NCI-H526 treated with DMSO at 0.1 percent for 48 hours (cell line): ENCODE measurements at regions not wholly inside any gene's neighbourhood (a gene's known extent, or its start where the extent isn't known, plus 50 kb on each side); places are given as distances from the start of the nearest gene placed in this dataset.
"Not testable (repeated sequence)": the region's sequence is repeated elsewhere in the genome, so short reads cannot be mapped to it uniquely, and the experiment has no call there.

ENCODE experiments used
- DNase-seq: peaks from one replicate; lab custom pipeline; 2025; lab: John Stamatoyannopoulos, UW

DNA sequence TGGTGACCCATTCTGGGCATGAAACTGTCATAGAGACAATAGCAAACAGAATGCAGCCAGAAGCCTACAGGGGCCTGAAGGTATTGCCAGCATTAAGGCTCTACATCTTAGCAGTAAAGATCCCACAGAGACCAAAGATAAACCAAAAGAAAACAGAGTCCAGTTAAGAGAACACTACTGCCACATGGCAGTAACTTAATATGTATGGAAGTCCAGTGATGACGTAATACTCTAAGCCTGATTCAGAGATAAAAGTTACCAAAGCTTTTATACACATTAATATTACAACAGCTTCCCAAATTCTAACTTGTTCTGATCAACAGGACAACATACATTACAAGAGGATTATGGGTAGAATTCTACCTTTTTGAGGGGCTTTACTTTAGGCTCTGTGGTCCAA lies 371.5 kb downstream of the PRELID2 start:
- no peak for DNase-seq

DNA sequence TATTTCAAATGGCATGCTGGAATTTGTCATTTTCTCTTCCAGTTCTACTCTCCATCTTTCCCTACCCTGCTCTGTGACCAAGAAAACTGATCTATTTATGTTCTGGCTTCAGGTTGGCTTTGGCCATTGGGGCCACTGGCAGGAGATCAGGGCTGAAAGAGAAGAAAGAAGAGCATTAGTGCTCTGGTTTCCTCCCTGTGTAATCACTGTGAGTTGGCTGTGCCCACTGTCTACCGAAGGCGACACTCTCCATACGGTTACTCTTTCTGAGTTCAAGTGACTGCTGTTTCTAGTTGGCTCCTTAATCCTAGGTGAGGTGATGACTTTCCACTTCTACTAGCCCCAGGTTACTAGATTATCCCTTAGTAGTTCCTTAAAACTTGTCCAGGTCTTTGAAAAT lies 372.6 kb downstream of the PRELID2 start:
- DNase-seq, result no peak

DNA sequence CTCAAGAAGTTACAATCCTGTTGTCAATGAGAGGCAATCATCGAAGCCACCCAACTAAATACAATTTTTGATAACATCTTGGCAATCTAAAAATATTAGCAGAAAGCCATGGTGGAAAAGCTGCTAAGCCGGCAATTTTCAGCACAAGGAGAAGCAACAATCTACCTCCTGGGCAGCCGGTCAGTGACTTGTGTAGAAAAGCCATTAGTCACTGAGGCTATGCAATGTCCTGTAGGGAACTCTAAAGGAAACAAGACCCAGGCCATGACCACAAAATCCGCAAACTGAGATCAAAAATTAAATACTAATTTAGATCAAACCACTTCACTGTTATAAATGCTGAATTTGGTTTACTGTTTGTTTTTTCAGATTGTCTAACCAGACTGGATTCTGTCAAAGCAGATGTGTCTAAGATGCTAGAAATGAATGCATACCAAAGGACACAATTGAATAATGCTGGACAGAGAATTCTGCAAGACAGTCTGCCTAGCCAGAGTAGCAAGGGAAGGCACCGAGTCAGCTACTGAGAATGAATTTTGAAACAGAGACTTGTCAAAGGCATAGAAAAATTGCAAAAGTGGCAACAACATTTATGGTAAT lies 384.8 kb downstream of the PRELID2 start:
- no peak for DNase-seq

DNA sequence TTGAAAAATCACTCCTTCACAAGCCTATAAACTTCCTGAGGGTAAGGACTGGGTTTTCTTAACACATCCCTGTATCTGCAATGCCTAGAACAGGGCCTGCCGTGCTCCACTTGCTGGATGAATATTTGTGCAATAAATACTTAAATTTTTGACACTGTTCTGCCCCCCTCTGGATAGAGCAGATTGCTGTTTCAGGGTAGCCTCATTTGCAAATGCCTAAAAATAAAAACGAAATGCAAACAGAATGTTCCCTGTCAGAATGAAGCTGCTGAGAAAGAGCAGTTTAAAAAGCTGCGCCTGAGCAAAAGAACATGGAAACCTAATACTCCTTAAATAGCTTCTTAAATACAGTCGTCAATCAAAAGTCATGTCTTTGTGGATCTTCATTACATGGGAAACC lies 385.3 kb downstream of the PRELID2 start:
- DNase-seq, result no peak

DNA sequence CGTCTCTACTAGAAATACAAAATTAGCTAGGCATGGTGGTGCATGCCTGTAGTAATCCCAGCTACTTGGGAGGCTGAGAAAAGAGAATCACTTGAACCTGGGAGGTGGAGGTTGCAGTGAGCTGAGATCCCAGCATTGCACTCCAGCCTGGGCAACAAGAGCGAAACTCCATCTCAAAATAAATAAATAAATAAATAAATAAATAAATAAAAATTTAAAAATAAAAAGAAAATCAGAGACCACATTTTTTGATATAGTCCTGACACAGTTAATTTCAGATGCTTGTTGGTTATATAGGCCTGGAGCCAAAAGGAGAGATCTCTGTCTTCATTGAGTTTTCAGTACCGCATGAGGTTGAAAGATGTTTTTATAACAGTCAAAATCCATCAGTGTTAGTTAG lies 388.3 kb downstream of the PRELID2 start:
- DNase-seq, result not testable (repeated sequence)

DNA sequence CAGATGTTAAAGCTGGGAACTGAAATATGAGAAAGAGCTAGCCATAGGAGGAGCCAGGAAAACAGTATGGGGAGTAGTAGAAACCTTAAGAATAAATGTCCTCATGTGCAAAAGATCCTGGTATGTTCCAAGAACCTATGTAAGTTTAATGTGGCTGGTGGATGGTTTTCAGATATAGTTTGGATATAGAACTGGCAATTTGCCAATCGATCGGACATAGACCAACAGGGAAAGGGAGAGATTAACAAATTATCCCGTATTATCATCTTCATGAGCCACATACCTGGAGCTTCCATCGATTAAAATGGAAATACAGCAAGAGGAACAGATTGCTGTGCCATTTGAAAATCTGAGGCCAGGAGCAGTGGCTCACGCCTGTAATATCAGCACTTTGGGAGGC lies 388.7 kb downstream of the PRELID2 start:
- DNase-seq, result no peak

DNA sequence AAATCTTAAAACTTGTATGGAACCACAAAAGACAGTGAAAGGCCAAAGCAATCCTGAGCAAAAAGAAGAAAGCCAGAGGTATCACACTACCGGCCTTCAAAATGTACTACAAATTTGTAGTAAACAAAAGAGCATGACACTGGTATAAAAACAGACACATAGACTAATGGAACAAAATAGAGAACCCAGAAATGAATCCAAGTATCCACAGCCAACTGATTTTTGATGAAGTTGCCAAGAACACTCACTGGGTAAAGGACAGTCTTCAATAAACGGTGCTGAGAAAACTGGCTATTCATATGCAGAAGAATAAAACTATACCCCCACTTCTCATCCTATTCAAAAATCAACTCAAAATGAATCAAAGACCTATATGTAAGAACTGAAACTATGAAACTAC lies 390.1 kb downstream of the PRELID2 start:
- no peak for DNase-seq

DNA sequence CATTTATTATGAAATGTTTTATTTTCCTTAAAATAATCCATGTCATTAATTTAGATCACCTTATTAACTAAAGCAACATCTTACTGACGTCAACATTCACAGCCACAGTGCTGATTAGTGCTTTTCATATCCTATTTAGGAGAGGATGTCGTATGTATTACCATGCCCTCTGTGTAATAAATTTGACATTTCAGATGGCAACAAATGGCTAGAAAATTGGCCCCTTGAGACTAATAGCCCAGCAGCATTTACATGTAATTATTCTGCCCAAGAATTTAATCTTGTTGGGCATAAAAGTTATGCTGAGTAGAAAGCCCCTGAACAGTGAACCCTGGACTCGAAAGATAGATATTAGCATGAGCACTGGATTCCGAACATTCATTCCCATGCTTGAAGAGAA lies 391.2 kb downstream of the PRELID2 start:
- no peak for DNase-seq

DNA sequence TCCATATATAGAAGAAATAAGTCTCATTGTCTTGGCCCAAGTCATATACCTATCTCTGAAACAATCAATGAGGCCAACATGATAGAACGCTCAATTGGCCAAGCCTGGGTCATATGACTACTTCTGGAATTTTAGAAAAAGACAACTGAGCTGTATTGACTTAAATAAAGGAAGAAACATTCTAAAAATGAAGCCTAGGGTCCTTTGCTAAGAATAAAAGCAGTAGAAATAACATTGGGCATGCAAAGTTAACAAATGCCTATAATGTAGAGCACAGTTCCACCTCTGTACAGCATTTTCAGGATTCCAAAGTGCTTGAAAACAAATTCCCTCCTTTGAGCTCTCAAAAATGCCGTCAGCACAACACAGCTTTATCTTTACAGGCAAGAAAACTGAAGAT lies 391.8 kb downstream of the PRELID2 start:
- DNase-seq, result no peak

DNA sequence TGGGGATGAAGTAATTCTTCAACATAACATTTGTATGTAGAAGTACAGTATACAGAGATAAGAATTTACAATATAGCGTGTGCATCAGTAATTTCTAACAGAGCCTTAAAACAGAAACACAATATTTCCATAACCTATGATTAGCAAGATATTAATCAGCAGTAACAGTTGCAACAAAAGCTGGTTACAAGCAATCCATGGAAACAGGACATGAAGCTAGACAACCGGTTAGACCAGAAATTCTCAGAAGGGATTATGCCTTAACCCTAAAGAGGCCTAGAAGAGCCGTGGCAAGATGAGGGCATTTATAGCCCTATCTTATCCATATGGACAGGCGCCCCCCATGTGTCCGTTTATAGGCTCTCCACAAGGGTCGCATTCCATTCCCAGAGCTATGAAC lies 392.5 kb downstream of the PRELID2 start:
- not testable (repeated sequence) for DNase-seq

DNA sequence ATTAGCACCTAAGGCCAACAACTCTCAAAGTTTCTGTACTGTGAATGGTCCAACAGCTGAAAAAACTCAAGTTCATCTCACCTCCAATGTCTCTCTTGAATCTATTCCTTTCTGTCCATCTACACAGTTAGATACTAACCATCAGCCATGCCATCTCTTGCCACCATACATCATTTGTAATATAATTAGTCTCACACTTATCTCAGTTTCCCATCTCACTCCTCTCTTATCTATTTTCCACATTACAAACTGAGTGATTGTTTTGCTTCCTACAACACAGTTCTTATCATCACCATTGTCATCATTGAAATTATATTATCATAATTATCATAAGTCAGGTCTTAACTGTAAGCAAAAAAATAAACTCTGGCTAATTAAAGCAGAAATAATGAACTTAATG lies 393.9 kb downstream of the PRELID2 start:
- no peak for DNase-seq

DNA sequence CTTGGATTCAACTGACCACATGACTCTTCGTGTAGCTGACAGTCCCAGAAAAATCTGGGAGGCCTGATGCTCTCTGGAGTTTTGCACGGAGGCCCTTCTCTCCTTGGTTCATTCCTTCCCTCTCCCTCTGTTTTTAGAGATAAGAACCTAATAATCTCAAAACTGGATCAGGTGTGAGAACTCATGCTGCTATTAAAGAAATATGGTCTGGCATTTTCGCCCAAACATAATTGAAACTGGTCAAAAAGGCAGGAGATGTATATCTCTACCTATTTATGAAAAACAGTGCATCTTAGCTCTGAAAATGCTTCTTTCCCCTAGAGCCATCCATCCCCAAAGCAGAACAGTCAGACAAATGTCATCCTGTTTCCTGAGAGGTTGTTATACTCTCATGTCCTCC lies 397.5 kb downstream of the PRELID2 start:
- DNase-seq, result no peak

DNA sequence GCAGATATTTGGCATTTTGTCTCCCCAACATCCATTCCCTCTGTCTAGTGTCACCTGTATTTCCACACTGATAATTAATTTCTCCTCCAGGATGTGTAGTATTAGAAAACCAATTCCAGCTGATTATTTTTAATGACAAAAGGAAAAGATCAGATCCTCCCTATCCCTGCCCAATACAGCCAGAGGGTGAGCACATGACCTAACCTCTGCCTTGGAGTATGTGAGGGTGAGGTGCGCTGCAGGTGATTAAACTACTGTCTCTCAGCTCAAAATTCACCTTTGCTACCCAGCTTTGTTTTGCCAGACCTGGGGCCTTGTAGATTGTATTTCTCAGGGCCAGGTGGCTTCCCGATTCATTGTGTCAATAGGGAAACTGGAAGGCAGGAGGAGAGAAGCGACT lies 402.1 kb downstream of the PRELID2 start:
- DNase-seq, result no peak

DNA sequence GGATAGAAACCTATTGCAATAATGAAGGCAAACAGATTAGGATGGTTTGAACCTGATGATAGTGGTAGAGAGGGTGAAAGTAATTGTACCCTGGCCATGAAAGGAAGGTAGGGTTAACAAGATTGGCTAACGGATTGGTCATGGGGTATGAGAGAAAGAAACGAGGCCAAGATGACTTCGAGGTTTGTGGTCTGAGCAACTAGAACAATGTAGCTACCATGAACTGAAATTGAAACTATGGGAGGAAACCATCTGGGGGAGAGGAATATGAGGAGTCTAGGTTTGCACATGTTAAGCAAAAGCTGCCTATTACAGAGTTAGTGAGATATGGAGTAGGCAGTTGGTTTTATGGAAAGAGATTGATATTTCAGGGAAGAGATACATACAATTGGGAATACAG lies 406.0 kb downstream of the PRELID2 start:
- DNase-seq, result no peak

DNA sequence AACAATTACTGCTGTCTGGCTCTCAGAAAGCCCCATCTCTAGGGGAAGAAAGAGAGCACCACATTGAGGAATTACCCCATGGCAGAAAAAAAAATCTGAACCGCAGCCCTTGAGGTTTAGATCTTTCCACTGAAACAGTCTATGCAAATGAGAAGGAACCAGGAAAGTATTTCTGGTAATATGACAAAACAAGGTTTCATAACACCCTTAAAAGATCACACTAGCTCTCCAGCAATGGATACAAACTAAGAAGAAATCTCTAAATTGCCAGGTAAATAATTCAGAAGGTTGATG lies 427.1 kb downstream of the PRELID2 start:
- no peak for DNase-seq

DNA sequence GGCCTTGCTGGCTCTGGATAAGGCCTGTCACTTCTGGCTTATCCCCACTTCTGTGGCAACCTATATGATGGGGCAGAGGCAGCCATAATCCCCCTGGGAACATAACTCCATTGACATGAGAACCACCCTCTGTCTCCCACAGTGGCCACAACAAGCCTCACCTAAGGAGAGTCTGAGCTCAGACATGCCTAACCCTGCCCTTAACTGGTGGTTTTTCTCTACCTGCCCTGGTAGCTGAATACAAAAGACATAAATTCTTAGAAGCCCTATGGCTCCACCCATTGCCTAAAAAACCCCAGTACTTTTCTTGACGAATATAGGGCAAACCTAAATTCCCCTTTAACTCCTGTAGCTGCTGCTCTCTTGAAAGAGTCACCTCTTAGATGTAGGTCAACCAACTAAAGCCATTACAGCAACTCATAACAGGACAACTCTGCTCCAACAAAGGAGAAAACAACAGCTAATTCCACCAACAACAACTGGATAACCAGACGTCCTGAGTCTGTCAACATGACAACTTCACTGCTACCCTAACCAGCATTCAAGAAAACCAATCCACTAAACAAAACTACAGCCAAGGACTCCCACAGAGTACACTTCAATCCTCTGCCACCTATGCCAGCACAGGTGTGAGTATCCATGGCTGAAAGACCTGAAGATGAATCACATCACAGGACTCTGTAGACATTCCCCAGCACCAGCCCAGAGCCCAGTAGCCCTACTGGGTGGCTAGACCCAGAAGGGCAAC lies 427.7 kb downstream of the PRELID2 start:
- DNase-seq, result no peak

DNA sequence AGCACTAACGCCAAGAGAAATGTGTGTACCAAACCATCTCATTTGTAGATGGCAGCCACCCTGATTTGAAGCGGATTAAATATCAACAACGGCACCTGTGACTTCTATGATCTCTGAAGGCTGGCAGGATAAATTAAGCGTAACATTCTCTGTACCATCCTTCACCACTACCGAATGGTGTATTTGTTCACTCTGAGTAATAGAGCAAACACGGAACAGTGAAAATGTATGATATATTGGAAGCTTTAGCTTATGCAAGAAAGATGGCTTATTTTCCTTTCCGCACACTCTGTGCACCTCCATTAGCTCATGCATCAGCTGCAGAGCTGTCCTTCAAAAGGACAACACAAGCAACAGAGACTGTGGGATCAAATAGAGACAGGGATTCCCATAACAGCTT lies 431.1 kb downstream of the PRELID2 start:
- peak; percentile 9 for DNase-seq

DNA sequence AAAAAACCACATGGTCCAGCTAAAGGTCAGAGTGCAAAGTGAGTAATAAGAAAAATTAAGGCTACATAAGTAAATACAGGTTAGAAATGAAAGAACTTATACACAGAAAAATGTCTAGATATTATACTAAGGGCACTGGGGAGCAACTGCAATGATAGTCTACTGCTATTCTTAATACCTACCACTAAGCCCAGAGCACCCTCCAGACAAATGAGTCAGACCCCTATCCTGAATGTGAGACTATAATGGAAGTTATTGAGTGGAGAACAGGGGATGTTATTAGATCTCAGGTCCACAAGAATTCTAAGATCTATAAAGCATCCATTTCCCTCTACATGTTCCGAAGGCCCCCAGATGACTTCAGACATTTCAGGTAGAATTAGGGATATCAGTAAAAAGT lies 438.3 kb downstream of the PRELID2 start:
- no peak for DNase-seq

DNA sequence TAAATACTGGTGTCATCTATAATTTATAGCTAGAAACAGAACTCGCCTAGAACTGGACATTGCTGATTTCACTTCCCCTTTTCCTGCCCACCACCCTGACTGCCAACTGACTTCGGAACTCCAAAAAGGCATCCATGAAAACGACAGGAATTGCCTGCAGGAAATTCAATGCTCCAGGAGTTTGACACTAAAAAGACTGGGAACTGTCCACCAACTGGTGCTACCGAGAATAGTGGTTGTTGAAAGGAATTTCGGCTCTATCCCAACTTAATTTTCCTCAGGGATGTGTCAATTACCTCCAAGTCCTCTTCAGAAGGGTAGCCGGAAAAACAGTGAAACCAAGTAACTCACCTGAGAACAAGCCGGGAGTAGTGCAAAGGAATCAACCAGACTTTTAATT lies 440.0 kb downstream of the PRELID2 start:
- not testable (repeated sequence) for DNase-seq

DNA sequence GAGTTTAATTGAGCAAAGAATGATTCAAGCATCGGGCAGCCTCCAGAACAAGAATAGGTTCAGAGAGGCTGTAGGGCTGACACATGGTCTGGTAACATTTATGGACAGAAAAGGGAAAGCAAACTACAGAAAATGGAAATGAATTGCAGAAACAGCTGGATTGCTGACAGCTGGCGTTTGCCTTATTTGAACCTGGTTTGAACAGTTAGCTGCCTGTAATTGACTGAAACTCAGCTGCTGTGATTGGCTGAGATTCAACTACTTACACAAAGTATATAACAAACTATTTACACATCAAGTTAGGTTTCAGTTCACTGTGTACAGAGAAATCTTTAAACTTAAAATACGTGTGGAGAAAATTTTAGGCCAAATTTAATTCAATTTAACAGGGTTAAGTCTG lies 441.7 kb downstream of the PRELID2 start:
- DNase-seq, result no peak

DNA sequence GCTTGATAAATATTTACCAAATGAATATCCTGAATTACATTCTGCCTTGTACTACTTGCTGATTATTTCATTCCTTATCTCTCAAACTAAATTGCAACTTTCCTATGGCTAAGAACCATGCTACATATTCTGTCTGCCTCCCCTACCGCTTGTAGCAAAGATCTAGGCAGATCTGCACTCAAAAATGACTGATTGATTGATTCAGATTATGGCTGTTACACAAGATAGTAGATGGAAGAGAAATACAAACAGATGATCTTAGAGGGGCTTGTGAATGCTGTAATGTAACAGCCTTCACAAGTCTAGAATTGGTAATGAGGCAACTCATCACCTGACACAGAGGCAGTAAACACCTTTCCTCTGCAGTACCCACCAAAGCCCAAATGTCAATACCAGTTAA lies 446.1 kb downstream of the PRELID2 start:
- DNase-seq, result no peak

DNA sequence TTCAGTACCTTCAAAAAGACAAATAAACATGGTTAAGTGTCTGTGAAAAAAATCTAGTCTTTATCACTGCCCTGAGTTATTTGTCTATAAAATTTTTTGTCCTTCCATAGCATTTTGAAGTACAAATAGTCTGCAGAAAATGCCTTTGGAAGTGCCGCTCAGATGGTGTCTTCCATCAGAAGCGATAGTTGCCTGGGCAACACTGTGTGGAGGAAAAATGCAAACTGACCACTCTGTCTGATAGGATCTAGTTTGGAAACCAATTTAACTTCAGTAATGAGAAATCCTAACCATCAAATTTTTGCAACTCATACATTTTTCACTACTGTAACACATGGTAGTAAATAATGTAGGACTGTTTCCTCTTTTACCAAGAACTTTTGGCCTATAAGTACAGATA lies 449.9 kb downstream of the PRELID2 start:
- DNase-seq, result no peak

DNA sequence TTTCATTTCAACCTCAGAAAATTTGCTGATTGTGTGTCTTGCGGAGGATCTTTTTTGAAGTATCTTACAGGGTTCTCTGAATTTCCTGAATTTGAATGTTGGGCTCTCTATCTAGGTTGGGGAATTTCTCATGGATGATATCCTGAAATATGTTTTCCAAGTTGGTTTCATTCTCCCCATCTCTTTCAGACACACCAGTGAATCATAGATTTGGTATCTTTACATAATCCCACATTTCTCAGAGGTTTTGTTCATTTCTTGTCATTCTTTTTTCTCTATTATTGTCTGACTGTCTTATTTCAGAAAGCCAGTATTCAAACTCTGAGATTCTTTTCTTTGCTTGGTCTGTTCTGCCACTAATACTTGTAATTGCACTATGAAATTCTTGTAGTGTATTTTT lies 456.9 kb downstream of the PRELID2 start:
- no peak for DNase-seq

DNA sequence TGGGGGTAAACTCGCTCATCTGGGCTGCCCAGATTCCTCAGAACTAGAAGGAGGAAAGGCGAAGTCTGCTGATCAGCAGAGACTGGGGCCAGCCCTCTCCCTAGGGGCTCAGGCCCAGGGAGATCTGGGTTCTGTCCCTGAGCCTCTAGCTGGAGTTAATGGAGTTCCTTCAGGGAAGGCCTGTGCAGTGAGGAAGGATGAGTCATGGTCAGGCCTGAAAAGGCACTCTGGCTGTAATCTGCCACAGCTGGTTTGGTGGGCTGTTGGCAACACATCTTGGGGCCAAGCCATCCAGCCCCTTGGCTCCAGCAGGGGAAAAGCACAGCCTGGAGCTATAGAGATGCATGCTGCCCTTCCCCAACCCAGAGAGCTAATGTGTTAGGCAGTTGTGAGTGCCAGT lies 459.6 kb downstream of the PRELID2 start:
- DNase-seq, result no peak
